AML-193 (cell line): ENCODE measurements at regions not wholly inside any gene's neighbourhood (a gene's known extent, or its start where the extent isn't known, plus 50 kb on each side); places are given as distances from the start of the nearest gene placed in this dataset.

Experiments used
- DNase-seq, 2 experiments: peaks; one replicate each; lab custom pipeline; 2025; lab: John Stamatoyannopoulos, UW

- DNase-seq: no peak
These were observed 100.0 kb upstream of the IQSEC1 start for GRCh38 chr3:13173186-13173585.

- DNase-seq: no peak
These were observed 99.4 kb upstream of the IQSEC1 start for GRCh38 chr3:13172644-13173013.

- no peak for DNase-seq
These were observed 98.7 kb upstream of the IQSEC1 start for GRCh38 chr3:13171704-13172643.

GRCh38 chr3:13170317-13170716 lies 97.1 kb upstream of the IQSEC1 start:
- no peak for DNase-seq

- DNase-seq: no peak
These were observed 95.2 kb upstream of the IQSEC1 start for GRCh38 chr3:13168391-13168790.

- no peak for DNase-seq
These were observed 94.6 kb upstream of the IQSEC1 start for GRCh38 chr3:13167829-13168228.

- DNase-seq: no peak
These were observed 94.0 kb upstream of the IQSEC1 start for GRCh38 chr3:13167064-13167743.

- DNase-seq: no peak
These were observed 93.2 kb upstream of the IQSEC1 start for GRCh38 chr3:13166243-13167063.

GRCh38 chr3:13165576-13165975 lies 92.3 kb upstream of the IQSEC1 start:
- DNase-seq: no peak

GRCh38 chr3:13164893-13165492 lies 91.8 kb upstream of the IQSEC1 start:
- DNase-seq: no peak

GRCh38 chr3:13163848-13164382 lies 90.7 kb upstream of the IQSEC1 start:
- DNase-seq: no peak

GRCh38 chr3:13162549-13163320 lies 89.5 kb upstream of the IQSEC1 start:
- DNase-seq: no peak

GRCh38 chr3:13161771-13162535 lies 88.7 kb upstream of the IQSEC1 start:
- no peak for DNase-seq

GRCh38 chr3:13161021-13161759 lies 88.0 kb upstream of the IQSEC1 start:
- no peak for DNase-seq

- DNase-seq: no peak
These were observed 87.4 kb upstream of the IQSEC1 start for GRCh38 chr3:13160619-13161018.

GRCh38 chr3:13159890-13160289 lies 86.7 kb upstream of the IQSEC1 start:
- DNase-seq: no peak

GRCh38 chr3:13158871-13159270 lies 85.6 kb upstream of the IQSEC1 start:
- no peak for DNase-seq

- no peak for DNase-seq
These were observed 85.2 kb upstream of the IQSEC1 start for GRCh38 chr3:13158408-13158807.

GRCh38 chr3:13157986-13158385 lies 84.8 kb upstream of the IQSEC1 start:
- no peak for DNase-seq
